Hepatocyte (in vitro differentiated cells): ENCODE measurements at regions not wholly inside any gene's neighbourhood (a gene's known extent, or its start where the extent isn't known, plus 50 kb on each side); places are given as distances from the start of the nearest gene placed in this dataset.

Experiments
- EZH2 ChIP-seq: fragments of 200-600 bp; sonication (generic); IDR thresholded peaks from 2 replicates; pipeline ENCODE4 v1.6.1; 2016; ENCODE audit warnings: antibody characterized with exemption, mild to moderate bottlenecking, borderline replicate concordance
- TF ChIP-seq, protein P1 (sequence below): fragments of 200-600 bp; sonication (generic); IDR thresholded peaks from 2 replicates; pipeline ENCODE4 v1.5.1; 2016; ENCODE audit warnings: antibody characterized with exemption, mild to moderate bottlenecking; ENCODE audit not compliant: poor library complexity

DNA sequence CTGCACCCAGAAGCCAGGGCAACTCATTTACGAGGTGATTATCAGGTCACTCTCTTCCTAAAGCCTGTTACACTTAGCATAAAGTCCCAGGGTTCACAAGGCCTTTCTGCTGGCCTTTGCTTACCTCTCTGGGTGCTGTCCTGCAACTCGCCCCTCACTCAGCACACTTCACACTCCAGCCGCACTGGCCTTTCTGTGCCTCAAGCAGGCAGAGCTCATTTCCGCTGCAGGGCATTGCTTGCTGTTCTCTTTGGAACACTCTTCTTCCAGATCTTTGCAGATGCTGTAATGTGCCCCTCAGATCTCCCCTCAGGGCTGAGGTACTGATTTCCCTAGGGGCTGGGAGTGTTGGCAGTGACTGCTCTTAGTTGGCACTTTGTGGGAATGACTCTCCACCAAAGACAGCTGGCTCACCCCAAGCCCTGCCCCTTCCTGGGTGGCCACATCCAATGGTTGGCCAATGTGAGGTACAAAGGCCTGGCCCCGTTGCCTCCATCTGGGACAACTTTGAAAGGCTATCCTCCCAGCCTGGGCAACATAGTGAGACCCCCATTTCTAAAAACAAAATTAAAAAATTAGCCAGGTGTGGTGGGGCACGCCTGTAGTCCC, 50.8 kb upstream of the SSBP3 start:
- no peak for TF ChIP-seq EZH2
- TF ChIP-seq, protein P1, sequence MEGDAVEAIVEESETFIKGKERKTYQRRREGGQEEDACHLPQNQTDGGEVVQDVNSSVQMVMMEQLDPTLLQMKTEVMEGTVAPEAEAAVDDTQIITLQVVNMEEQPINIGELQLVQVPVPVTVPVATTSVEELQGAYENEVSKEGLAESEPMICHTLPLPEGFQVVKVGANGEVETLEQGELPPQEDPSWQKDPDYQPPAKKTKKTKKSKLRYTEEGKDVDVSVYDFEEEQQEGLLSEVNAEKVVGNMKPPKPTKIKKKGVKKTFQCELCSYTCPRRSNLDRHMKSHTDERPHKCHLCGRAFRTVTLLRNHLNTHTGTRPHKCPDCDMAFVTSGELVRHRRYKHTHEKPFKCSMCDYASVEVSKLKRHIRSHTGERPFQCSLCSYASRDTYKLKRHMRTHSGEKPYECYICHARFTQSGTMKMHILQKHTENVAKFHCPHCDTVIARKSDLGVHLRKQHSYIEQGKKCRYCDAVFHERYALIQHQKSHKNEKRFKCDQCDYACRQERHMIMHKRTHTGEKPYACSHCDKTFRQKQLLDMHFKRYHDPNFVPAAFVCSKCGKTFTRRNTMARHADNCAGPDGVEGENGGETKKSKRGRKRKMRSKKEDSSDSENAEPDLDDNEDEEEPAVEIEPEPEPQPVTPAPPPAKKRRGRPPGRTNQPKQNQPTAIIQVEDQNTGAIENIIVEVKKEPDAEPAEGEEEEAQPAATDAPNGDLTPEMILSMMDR, result no peak
